Liver (tissue), 8 donors: ENCODE measurements at regions not wholly inside any gene's neighbourhood (a gene's known extent, or its start where the extent isn't known, plus 50 kb on each side); places are given as distances from the start of the nearest gene placed in this dataset.

Source experiments
- DNase-seq: peaks from one replicate; pipeline ENCODE4 v3.0.0-alpha.2; 2017; ENCODE audit warnings: low spot score
- H3K27ac ChIP-seq, 2 donors: one replicate each; pipeline ENCODE4 v1.7.0; 2013; ENCODE audit warnings: inconsistent platforms in 2 of 2, low read length in 2 of 2, control low read depth in 1 of 2, low read depth in 1 of 2, mild to moderate bottlenecking in 1 of 2
- H3K27me3 ChIP-seq, 4 donors: one replicate each; pipeline versions ENCODE4 v1.6.1 to v1.7.0; 2013; ENCODE audit warnings: low read length in 3 of 4, inconsistent platforms in 1 of 4, mild to moderate bottlenecking in 1 of 4, moderate library complexity in 1 of 4; ENCODE audit not compliant: control insufficient read depth in 4 of 4, insufficient read depth in 4 of 4
- H3K36me3 ChIP-seq, 4 donors: one replicate each; pipeline versions ENCODE4 v1.6.1 to v1.7.0; 2013; ENCODE audit warnings: low read length in 3 of 4, mild to moderate bottlenecking in 3 of 4, low read depth in 1 of 4, moderate library complexity in 1 of 4; ENCODE audit not compliant: control insufficient read depth in 4 of 4, insufficient read depth in 3 of 4
- H3K4me1 ChIP-seq, 4 donors: one replicate each; pipeline versions ENCODE4 v1.6.1 to v1.7.0; 2013; ENCODE audit warnings: low read length in 3 of 4, mild to moderate bottlenecking in 3 of 4, moderate library complexity in 1 of 4; ENCODE audit not compliant: control insufficient read depth in 4 of 4, insufficient read depth in 4 of 4
- H3K4me3 ChIP-seq, 3 donors: one replicate each; pipeline versions ENCODE4 v1.6.1 to v1.7.0; 2013; ENCODE audit warnings: low read length in 3 of 3, control low read depth in 1 of 3, low read depth in 1 of 3, mild to moderate bottlenecking in 1 of 3
- H3K9ac ChIP-seq, 2 donors: one replicate each; pipeline ENCODE4 v1.7.0; 2013; ENCODE audit warnings: low read length in 2 of 2, mild to moderate bottlenecking in 2 of 2, moderate library complexity in 2 of 2, control low read depth in 1 of 2, low read depth in 1 of 2
- H3K9me3 ChIP-seq, 4 donors: one replicate each; pipeline versions ENCODE4 v1.6.1 to v1.7.0; 2013; ENCODE audit warnings: low read length in 3 of 4; ENCODE audit not compliant: control insufficient read depth in 4 of 4
- ATF3 ChIP-seq: IDR thresholded peaks from 2 replicates; pipeline ENCODE4 v1.6.1; 2016; ENCODE audit warnings: antibody characterized with exemption
- CTCF ChIP-seq: fragments of 150-350 bp; IDR thresholded peaks from 2 replicates; pipeline ENCODE4 v1.5.1; 2017; ENCODE audit warnings: improper control_type of control experiment, low read depth, low read length; ENCODE audit not compliant: missing input control
- FOXA1 ChIP-seq: IDR thresholded peaks from 2 replicates; pipeline ENCODE4 v1.6.1; 2016; ENCODE audit warnings: antibody characterized with exemption
- GABPA ChIP-seq, 2 donors: IDR thresholded peaks in 1 of 2; conservative IDR thresholded peaks in 1 of 2; 2 replicates each; pipeline ENCODE4 v1.6.1; 2016; ENCODE audit warnings: antibody characterized with exemption in 2 of 2, mild to moderate bottlenecking in 1 of 2, moderate library complexity in 1 of 2
- HNF4A ChIP-seq, 2 donors: conservative IDR thresholded peaks; 2 replicates each; pipeline ENCODE4 v1.6.1; 2016; ENCODE audit warnings: antibody characterized with exemption in 2 of 2, mild to moderate bottlenecking in 2 of 2
- HNF4G ChIP-seq: IDR thresholded peaks from 2 replicates; pipeline ENCODE4 v1.6.1; 2016; ENCODE audit warnings: antibody characterized with exemption
- JUND ChIP-seq, 2 donors: IDR thresholded peaks; 2 replicates each; pipeline ENCODE4 v1.6.1; 2016; ENCODE audit warnings: antibody characterized with exemption in 2 of 2
- MAX ChIP-seq: IDR thresholded peaks from 2 replicates; pipeline ENCODE4 v1.6.1; 2016; ENCODE audit warnings: antibody characterized with exemption
- RAD21 ChIP-seq, 2 donors: IDR thresholded peaks; 2 replicates each; pipeline ENCODE4 v1.6.1; 2016; ENCODE audit warnings: antibody characterized with exemption in 2 of 2, mild to moderate bottlenecking in 2 of 2
- REST ChIP-seq: IDR thresholded peaks from 2 replicates; pipeline ENCODE4 v1.6.1; 2016; ENCODE audit warnings: antibody characterized with exemption, mild to moderate bottlenecking
- RXRA ChIP-seq, 2 donors: IDR thresholded peaks; 2 replicates each; pipeline ENCODE4 v1.6.1; 2017 to 2018; ENCODE audit warnings: antibody characterized with exemption in 2 of 2, mild to moderate bottlenecking in 1 of 2
- TAF1 ChIP-seq: conservative IDR thresholded peaks from 2 replicates; pipeline ENCODE4 v1.6.1; 2016; ENCODE audit warnings: antibody characterized with exemption, mild to moderate bottlenecking
- YY1 ChIP-seq: IDR thresholded peaks from 2 replicates; pipeline ENCODE4 v1.6.1; 2016; ENCODE audit warnings: antibody characterized with exemption, mild to moderate bottlenecking
- ZBTB33 ChIP-seq: IDR thresholded peaks from 2 replicates; pipeline ENCODE4 v1.6.1; 2016; ENCODE audit warnings: antibody characterized with exemption
- WGBS: extraction: QIAGEN DNeasy Blood & Tissue Kit; methylation state at CpG from one replicate; pipeline ENCODE4 v1.1.7; 2013; 5-methylcytosine and 5-hydroxymethylcytosine counted together
- donor health status: healthy.
- donor health status: healthy.
- donor health status: healthy.
- donor health status: healthy.
- donor health status: healthy.

- TF ChIP-seq RAD21 (IDR thresholded peaks at IDR 0.05) (no peak), HNF4A (conservative IDR thresholded peaks at IDR 0.05) (no peak), FOXA1 (no peak), ZBTB33 (no peak), MAX (no peak), JUND (IDR thresholded peaks at IDR 0.05) (no peak), YY1 (no peak)
These were observed 1523.0 kb upstream of the B3GALT2 start for GRCh38 chr1:194709439-194709838.

GRCh38 chr1:194707074-194707473 is 1520.7 kb upstream of the B3GALT2 start:
- no peaks in the 10 kb centered on the region for H3K4me1 ChIP-seq
- H3K4me3 ChIP-seq = no peak overlapping the region
- H3K27me3 ChIP-seq = peaks cover 0 to 4% (median 0%) of the 10 kb centered on the region in 4 donors
- no peak overlapping the region for H3K27ac ChIP-seq
- TF ChIP-seq HNF4G (no peak), ZBTB33 (no peak), TAF1 (no peak), JUND (IDR thresholded peaks at IDR 0.05) (no peak), ATF3 (no peak)
- DNase-seq = no peak
- H3K9me3 ChIP-seq = no peaks in the 10 kb centered on the region
- H3K9ac ChIP-seq = no peak overlapping the region
- no peaks in the 10 kb centered on the region for H3K36me3 ChIP-seq
- 80% methylated on average over 6 of the region's 6 CpGs for whole genome bisulfite sequencing

More at GRCh38 chr1:194709439-194709838, 1523.0 kb upstream of the B3GALT2 start:
- Histone ChIP-seq H3K9me3 (no peaks in the 10 kb centered on the region), H3K27me3 (peaks cover 0 to 4% (median 0%) of the 10 kb centered on the region in 4 donors), H3K27ac (no peak overlapping the region), H3K9ac (no peak overlapping the region), H3K36me3 (no peaks in the 10 kb centered on the region), H3K4me1 (no peaks in the 10 kb centered on the region), H3K4me3 (no peak overlapping the region)
- no peak for DNase-seq
- 54% methylated on average over 3 of the region's 3 CpGs for WGBS

GRCh38 chr1:194705123-194705854 is 1518.9 kb upstream of the B3GALT2 start:
- Histone ChIP-seq H3K9ac (no peak overlapping the region), H3K4me1 (no peaks in the 10 kb centered on the region), H3K27me3 (peaks cover 0 to 4% (median 0%) of the 10 kb centered on the region in 4 donors), H3K4me3 (no peak overlapping the region), H3K27ac (no peak overlapping the region), H3K36me3 (no peaks in the 10 kb centered on the region), H3K9me3 (no peaks in the 10 kb centered on the region)
- 58% methylated on average over 3 of the region's 3 CpGs for WGBS
- DNase-seq = no peak
- no peak for TF ChIP-seq YY1
- no peak for TF ChIP-seq ZBTB33
- TF ChIP-seq JUND (IDR thresholded peaks at IDR 0.05) = no peak
- TF ChIP-seq HNF4G = no peak
- TF ChIP-seq TAF1 = no peak
- no peak for TF ChIP-seq RXRA (IDR thresholded peaks at IDR 0.05)
- TF ChIP-seq REST = no peak
- TF ChIP-seq GABPA (IDR thresholded peaks at IDR 0.05 in 1 of 2, conservative IDR thresholded peaks at IDR 0.05 in 1 of 2) = no peak
- no peak for TF ChIP-seq CTCF
